ENCODE measurements at regions not wholly inside any gene's neighbourhood (a gene's known extent, or its start where the extent isn't known, plus 50 kb on each side); places are given as distances from the start of the nearest gene placed in this dataset.
"Not testable (repeated sequence)": the region's sequence is repeated elsewhere in the genome, so short reads cannot be mapped to it uniquely, and the experiment has no call there.

DNA sequence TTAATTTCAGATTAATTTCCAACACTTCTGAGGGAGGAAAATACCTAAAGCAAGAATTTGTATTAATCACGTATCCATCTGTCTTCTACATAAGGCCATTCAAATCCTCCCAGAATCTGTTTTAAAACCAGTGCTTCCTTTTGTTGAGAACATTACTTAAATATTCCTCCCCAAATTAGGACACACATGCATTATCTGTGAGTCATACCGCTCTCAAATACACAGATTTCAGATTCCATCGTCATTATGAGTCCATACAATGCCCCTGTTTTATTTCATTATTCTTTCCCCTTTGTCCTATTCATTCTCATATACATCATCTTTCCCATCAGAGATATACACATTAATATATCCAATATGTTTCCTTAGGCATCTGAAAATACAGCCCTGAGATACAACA is 57.3 kb upstream of the PRSS12 start:
- in situ Hi-C loops (cut with HindIII; ENCODE audit: low pct_unique_long_range_greater_than_20kb, low sequenced_read_pairs), result no loop called here
- DNase-seq (ENCODE audit: low read depth, low spot score), result no peak

DNA sequence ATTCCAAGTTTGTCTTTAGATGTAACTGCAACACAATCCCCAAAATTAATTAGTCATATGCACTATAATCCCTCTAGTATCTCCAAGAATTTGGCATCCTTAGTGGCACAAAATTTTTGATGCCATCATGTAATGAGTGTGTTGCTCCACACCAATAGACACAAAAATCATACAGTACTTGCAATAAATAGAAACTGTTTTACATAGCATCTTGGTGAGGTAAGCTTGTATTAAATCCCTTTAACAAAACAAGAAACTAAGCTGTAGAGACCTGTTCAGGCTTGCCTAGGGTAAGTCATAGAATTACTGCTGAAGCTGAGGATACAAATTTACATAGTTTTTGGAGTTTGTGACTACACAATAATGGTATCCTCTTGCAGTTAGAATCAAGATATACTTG is 64.5 kb upstream of the PRSS12 start:
- DNase-seq (ENCODE audit: low read depth, low spot score), result no peak
- in situ Hi-C loops (cut with HindIII; ENCODE audit: low pct_unique_long_range_greater_than_20kb, low sequenced_read_pairs), result no loop called here

DNA sequence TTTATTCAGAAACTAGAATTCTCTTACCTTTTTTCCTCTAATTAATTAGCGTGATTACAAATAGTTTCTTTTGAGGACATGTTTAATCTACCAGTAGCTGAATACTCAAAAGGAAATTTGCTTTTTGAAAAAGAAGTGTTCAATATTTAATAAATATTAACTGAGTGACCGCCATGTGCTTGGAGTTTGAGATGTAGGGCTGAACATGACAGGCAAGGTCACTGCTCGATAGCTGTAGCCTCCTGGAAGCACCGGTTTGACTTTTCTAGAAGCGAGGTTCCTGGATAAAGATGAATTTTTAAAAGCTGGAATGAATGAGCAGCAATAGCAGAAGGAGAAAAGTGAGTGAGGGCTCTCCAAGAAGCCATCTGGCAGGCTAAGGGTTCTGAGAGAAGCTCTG is 65.0 kb upstream of the PRSS12 start:
- DNase-seq (ENCODE audit: low read depth, low spot score); in situ Hi-C loops (cut with HindIII; ENCODE audit: low pct_unique_long_range_greater_than_20kb, low sequenced_read_pairs): not testable (repeated sequence)

DNA sequence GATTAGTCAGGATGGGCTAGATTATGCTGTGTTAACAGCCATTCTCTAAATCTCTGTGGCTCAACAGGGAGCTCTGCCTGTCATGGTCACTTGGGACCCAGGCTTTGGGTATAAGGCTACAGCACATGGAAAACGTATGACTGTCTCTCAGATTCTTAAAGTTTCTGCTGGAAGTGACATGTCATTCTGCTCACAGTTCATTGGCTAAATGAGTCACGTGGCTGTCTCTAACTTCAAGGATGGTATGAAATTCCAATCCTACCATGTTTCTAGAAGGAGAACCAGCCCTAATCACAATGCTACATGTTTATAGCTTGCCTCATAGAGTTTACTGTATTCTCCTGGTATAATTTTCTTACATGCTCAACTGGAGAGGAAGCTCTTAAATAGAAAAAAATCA is 65.6 kb upstream of the PRSS12 start:
- DNase-seq (ENCODE audit: low read depth, low spot score); in situ Hi-C loops (cut with HindIII; ENCODE audit: low pct_unique_long_range_greater_than_20kb, low sequenced_read_pairs): not testable (repeated sequence)

DNA sequence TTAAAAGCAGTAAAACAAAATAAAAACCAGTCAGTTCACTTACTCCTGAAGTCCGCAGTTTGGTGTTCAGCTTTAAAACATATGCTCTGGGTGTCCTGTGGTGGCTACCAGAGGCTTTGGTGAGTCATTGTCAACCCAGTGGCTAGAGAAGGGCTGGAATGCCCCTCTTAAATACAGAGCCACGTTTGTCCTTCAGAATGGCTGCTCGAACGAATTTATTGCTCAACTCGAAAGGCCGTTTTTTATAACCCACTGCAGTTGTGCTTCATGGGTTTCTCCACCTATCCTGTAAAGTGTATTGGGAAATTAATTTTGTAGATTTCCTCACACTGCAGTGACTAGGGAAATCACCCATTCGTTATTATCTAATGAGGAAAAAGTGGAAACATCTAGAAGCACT is 66.8 kb upstream of the PRSS12 start:
- in situ Hi-C loops (cut with HindIII; ENCODE audit: low pct_unique_long_range_greater_than_20kb, low sequenced_read_pairs), result not testable (repeated sequence)
- DNase-seq (ENCODE audit: low read depth, low spot score), result peak; percentile 57

DNA sequence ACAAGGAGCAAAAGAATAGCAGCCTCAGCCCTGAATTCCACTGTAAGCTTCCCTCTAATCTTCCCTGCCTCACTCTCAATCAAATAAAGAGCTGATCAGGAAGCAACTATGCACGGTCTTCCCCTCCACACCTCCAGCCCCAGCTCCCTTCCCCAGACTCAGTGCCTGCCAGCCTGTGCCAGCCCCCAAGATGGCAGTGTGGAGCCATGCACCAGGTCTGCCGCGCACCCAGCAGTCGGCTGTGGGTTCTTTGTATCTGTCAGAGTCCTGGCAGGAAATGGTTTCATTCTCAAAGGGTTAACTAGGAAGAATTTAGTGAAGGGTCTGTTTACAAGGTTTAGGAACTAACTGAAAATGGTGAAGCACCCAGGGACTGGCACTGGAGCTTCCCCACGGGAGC is 71.3 kb upstream of the PRSS12 start:
- DNase-seq (ENCODE audit: low read depth, low spot score), result peak; percentile 69
- in situ Hi-C loops (cut with HindIII; ENCODE audit: low pct_unique_long_range_greater_than_20kb, low sequenced_read_pairs), result not testable (repeated sequence)

DNA sequence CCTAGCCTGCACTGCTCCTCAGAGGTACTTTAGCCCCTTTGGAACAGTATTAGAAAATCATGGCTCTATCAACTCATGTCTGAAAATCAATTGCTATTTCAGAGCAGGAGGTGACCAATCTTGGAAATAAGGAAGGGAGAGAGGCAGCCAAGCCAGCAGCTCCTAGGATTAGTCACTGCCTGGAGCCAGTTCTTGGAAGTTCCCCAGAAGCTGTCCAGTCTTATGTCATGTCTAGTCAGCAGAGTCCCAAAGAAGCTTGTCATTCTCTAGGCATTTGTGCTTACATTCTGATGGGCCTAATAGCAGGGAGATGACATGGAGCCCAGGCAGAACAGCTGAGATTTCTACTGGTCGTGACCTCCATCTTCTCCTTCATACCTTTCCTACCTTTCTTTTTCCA is 76.1 kb upstream of the PRSS12 start:
- DNase-seq (ENCODE audit: low read depth, low spot score); in situ Hi-C loops (cut with HindIII; ENCODE audit: low pct_unique_long_range_greater_than_20kb, low sequenced_read_pairs): not testable (repeated sequence)

DNA sequence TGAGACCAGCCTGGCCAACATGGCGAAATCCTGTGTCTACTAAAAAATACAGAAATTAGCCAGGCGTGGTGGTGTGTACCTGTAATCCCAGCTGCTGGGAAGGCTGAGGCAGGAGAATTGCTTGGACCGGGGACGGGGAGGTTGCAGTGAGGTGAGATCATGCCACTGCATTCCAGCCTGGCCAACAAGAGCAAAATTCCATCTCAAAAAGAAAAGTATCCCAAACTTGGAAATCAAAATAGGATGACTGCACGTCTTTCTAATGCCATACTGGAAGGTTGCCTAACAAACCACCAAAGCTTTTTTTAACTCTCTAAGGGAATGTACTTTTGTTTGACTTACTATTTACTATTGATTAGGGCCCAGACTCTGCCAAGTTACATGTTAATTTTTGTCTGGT is 79.6 kb upstream of the PRSS12 start:
- DNase-seq (ENCODE audit: low read depth, low spot score); in situ Hi-C loops (cut with HindIII; ENCODE audit: low pct_unique_long_range_greater_than_20kb, low sequenced_read_pairs): not testable (repeated sequence)

DNA sequence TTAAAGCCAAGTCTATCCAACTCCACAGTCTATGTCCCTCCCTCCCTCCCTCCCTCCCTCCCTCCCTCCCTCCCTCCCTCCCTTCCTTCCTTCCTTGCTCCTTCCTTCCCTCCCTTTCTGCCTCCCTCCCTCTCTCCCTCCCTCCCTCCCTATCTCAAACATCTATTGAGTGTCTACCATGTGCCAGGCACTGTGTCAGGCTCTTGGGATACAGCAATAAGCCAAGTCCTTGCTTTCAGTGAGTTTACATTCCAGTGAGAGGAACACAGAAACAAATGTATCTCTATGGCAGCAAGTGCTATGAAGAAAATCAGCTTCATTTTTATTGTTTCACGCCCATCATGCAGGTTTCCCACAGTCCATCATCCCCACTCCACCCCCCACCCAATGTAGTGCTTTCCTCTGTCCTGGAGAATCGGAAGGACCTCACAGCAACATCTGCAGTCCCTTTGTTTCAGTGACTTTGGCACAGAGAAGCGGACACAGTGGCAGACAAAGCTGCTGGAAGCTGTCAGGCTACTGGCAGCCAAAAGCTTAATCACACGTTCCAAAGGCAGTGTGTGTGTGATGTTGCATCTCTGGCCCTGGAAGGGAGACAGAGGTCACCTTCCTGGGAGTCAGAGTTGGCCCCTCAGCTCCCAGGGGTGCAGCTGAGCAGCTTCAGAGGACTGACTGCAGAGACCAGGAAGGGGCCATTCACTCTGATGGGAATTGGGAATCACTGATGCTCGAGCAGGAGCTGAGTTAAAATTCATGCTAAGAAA is 81.0 kb upstream of the PRSS12 start:
- in situ Hi-C loops (cut with HindIII; ENCODE audit: low pct_unique_long_range_greater_than_20kb, low sequenced_read_pairs); DNase-seq (ENCODE audit: low read depth, low spot score): not testable (repeated sequence)

DNA sequence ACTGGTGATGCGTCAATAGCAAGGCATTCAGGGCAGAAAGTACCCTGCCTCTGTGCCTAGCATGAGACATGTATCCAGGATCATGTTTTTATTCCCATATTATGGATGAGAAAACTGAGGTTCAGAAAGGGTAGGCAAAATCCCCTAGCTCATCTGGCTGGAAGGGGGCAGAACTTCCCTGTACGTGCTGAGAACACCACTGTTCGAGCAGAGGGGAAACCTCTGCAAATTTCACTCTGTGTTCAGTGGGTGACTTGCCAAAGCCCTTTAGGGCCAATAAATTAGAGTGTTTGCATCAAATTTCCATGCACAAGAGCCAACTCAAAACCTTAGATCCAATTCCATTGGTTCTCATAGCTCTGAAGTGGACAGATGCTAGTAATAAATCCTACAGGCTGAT is 82.6 kb upstream of the PRSS12 start:
- in situ Hi-C loops (cut with HindIII; ENCODE audit: low pct_unique_long_range_greater_than_20kb, low sequenced_read_pairs); DNase-seq (ENCODE audit: low read depth, low spot score): not testable (repeated sequence)

DNA sequence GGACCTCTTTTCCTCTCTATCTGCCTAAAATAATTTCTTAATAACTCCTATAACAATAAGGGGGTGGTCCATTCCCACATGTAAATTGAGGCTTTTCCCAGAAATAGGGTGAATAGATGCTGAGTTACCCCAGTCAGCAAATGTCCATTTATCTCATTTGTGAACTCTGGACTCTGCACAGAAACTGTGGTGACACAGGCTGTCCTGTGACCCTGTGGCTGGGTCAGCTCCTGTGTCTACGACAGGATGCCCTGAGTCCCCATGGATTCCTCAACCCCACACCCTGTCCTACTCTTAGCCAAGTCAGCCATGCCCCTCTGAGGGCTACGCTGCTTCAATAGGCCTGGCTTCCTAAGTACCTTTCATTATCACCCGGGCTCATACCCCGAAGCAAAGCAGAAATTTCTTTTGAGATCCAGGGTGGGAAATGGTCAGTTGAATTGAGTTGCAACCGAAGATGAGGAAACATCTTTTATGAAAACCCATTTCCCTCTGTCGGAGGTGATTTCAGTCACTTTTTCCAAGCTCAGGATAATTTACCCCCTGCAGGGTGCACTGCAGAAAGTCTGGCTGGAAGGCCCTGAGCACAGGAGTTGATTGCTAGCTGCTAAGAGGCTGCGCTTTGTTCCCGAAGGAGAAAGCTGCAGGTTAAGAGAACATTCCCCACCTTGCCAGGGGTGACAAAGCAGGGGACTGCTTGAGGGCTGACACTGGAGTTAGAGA is 89.5 kb upstream of the PRSS12 start:
- in situ Hi-C loops (cut with HindIII; ENCODE audit: low pct_unique_long_range_greater_than_20kb, low sequenced_read_pairs); DNase-seq (ENCODE audit: low read depth, low spot score): not testable (repeated sequence)

DNA sequence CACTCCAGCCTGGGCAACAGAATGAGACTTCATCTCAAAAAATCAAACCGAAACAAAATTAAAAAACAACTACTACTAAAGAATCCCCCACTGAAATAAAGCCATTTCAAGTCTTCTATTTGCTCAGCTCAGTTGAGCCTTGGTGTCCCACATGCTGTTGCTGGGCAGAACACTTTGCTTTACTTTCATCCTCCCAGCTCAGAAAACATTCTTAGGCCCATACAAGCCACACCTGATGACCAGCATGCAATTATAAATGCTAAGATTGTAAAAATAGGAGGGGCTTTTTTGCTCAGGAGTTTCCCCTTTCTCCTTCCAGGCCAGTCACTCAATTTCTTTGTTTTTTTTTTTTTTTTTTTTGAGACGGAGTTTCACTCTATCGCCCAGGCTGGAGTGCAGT is 94.6 kb upstream of the PRSS12 start:
- DNase-seq (ENCODE audit: low read depth, low spot score); in situ Hi-C loops (cut with HindIII; ENCODE audit: low pct_unique_long_range_greater_than_20kb, low sequenced_read_pairs): not testable (repeated sequence)

DNA sequence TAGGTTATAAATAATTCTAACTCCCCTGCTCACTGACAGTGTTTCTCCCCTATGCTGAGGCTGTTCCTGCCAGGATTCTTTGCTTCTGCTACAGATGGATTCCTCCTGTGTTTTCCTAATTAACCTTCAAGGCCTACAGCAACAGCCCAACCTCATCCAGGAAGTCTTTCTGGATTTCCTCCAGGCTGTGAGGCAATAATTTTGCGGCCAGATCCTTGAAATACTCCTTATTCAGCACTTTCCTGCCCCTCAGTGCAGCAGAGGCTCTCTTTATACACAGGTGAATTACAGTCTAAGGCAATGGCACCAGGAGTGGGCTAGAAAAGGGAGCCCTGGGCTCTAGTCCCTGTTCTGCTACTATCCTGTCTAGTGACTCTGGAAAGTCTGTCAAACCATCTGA is 102.1 kb upstream of the PRSS12 start:
- in situ Hi-C loops (cut with HindIII; ENCODE audit: low pct_unique_long_range_greater_than_20kb, low sequenced_read_pairs); DNase-seq (ENCODE audit: low read depth, low spot score): not testable (repeated sequence)

DNA sequence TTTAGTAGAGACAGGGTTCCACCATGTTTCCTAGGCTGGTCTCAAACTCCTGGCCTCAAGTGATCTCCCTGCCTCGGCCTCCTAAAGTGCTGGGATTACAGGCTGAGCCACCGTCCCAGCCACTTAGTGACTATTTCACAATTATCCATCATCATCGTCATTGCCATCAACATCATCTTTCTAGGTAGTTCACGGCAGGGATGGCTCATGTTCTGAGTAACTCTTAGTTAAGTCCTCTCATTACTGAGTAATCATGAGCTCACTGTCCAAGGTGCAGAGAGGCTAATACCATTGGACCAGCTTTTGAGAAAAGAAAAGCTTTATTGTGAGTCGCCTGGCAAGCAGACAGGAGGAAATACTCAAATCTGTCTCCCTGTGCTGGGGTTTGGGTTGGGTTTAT is 108.6 kb upstream of the PRSS12 start:
- in situ Hi-C loops (cut with HindIII; ENCODE audit: low pct_unique_long_range_greater_than_20kb, low sequenced_read_pairs); DNase-seq (ENCODE audit: low read depth, low spot score): not testable (repeated sequence)

DNA sequence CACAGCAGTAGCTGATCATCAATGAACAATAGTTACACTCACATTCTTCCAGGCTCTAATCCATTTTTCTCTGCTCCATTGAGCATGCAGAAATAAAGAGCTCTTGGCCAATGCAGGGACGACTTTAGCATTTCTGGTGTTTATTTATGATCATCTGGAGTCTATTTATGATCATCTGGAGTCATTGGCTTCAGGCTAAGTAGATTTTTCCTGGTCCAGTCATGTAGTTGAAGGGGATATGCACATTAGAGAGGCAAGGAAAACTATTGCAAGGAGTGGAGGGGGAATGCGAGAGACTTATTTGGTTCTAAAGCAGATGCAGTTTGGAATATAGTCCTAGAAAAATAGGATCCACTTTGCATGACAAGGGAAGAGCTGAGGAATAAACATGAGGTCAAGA is 113.0 kb upstream of the PRSS12 start:
- in situ Hi-C loops (cut with HindIII; ENCODE audit: low pct_unique_long_range_greater_than_20kb, low sequenced_read_pairs); DNase-seq (ENCODE audit: low read depth, low spot score): not testable (repeated sequence)

DNA sequence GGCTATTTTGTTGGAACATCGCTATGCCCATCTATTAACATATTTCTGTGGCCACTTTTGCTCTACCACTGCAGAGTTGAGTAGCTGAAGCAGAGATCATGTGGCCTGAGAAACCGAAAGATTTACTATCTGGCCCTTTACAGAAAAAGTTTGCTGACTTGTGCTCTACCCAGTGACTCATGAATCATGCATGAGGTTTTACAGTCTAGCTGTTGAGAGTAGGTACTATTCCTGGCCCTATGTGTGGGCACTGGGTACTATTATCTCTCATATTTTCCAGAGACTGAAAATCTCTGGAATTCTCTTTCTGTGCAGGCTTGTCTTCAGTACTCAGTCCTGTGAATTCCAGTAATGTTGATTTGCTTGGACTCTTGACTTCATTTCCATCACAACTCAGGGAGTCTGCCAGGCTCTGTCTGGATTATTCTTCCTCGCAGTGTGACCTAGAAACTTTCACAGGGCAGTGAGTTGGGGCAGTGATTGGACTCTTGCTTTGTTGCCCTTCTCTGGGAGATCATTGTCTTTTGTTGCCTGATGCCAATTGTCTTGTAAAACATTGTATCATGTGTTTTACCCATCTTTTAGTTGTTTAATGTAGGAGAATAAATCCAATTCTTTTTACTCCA is 121.3 kb upstream of the PRSS12 start:
- peak; percentile 68 for DNase-seq (ENCODE audit: low read depth, low spot score)
- in situ Hi-C loops (cut with HindIII; ENCODE audit: low pct_unique_long_range_greater_than_20kb, low sequenced_read_pairs), result not testable (repeated sequence)

DNA sequence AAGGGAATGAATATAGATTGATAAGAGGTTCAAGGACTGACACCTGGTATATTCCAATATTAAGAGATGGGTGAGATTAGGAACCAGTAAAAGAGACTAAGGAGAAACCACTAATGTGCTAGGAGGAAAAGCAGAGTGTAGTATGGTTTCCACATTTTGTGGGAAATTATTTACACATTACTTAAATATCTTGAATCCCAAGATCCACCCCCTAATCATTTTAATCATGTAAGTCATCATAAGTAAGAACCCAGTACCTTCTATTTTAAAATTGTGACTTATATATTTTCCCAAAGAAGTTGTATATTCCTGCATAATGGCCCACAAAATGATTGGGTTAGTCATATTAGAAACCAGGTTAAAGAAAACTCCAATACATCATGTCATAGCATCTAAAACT is 122.0 kb upstream of the PRSS12 start:
- not testable (repeated sequence) for DNase-seq (ENCODE audit: low read depth, low spot score)

DNA sequence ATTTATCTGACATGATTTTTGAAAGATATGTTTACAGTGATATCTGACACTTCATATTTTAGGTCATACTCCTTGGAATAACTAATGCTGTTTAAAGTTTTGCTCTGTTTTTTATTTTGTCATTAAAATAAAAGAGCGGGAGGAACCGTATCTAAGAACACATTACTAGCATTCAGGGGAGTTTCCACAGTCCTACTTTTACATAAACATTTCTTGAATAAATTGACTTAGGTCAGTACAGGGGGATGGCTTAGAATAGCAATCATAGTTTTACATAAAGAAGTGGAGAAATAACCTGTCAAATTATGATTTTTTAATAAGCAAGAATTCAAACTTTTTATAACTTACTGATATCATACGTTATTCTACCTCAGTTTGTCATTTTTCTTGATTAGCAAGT is 123.1 kb upstream of the PRSS12 start:
- DNase-seq (ENCODE audit: low read depth, low spot score); in situ Hi-C loops (cut with HindIII; ENCODE audit: low pct_unique_long_range_greater_than_20kb, low sequenced_read_pairs): not testable (repeated sequence)

More for the DNA sequence above, 122.0 kb upstream of the PRSS12 start:
- in situ Hi-C loops (cut with HindIII; ENCODE audit: low pct_unique_long_range_greater_than_20kb, low sequenced_read_pairs), result not testable (repeated sequence)
